EL (cell line): ENCODE measurements at regions not wholly inside any gene's neighbourhood (a gene's known extent, or its start where the extent isn't known, plus 50 kb on each side); places are given as distances from the start of the nearest gene placed in this dataset.
A peak's percentile ranks its signal among the peaks of the same experiment; 100 is the strongest.

ENCODE experiments used
- DNase-seq: peaks from one replicate; pipeline ENCODE4 v3.0.0-alpha.2; 2016

DNA sequence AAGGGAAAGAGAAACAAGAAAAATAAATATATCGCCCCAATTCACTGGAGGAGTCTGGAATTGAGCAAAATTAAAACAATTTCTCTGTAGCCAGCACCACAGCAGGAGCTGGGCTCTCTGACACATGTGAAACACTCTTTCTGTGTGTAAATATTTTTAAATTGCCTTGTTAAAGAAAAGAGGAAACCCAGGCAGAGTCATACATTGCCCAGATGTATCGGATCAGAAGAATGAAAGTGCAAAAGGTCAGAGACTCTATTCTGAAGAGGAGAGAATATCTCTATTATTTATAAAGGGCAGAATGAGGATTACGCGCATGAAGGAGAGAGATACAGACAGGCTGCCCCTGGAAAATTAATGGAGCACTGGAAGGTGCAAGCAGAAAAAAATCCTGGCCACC lies 127.0 kb upstream of the MAN1A1 start:
- DNase-seq, result no peak

- no peak for DNase-seq
Measured at GRCh38 chr6:119476024-119476423, 126.5 kb upstream of the MAN1A1 start.

- DNase-seq, result no peak
Measured at GRCh38 chr6:119470893-119471542, 121.5 kb upstream of the MAN1A1 start.

GRCh38 chr6:119467488-119468081 lies 118.0 kb upstream of the MAN1A1 start:
- peak; percentile 44 for DNase-seq

DNA sequence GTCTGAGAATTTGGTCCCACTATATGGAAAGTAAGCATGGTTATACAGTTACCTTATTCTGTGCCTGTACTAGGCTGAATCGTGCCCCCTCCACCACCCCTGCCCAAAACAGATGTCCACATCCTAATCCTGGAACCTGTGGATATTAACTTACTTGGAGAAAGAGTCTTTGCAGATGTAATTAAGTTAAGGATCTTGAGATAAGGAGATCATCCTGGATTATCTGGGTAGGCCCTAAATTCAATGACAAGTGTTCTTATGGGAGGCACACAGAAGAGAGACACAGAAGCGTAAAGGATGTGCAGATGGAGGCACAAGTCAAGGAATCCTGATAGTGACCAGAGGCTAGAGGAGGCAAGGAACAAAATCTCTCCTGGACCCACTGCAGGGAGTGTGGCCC lies 116.7 kb upstream of the MAN1A1 start:
- no peak for DNase-seq

DNA sequence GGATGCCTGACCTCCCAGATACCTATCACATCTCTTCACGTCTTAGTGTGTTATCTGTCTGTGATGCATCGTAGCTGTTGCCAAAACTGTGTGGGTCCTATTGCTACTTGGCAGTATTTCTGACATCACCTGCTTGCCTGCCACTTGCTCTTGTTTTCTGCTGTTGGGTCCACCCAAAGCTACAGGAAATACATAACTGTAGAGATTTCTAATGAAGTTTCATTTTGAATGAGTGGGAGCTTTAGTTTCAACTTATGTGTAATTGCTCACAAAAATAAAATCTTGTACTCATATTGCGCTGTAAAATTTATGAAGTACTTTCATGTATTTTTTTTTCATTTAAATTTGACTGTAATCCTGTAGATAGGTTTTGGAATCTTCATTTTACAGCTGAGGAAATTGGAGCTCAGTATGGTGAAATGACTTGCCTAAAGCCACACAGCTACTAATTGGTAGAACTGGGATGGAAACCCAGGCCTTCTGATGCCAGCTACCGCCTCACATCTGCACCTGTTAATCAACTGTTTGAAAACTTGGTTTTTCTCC lies 113.6 kb upstream of the MAN1A1 start:
- no peak for DNase-seq

GRCh38 chr6:119461187-119461586 lies 111.6 kb upstream of the MAN1A1 start:
- no peak for DNase-seq

- no peak for DNase-seq
Measured at GRCh38 chr6:119459207-119459974, 109.8 kb upstream of the MAN1A1 start.

GRCh38 chr6:119454714-119455113 lies 105.2 kb upstream of the MAN1A1 start:
- DNase-seq, result no peak

DNA sequence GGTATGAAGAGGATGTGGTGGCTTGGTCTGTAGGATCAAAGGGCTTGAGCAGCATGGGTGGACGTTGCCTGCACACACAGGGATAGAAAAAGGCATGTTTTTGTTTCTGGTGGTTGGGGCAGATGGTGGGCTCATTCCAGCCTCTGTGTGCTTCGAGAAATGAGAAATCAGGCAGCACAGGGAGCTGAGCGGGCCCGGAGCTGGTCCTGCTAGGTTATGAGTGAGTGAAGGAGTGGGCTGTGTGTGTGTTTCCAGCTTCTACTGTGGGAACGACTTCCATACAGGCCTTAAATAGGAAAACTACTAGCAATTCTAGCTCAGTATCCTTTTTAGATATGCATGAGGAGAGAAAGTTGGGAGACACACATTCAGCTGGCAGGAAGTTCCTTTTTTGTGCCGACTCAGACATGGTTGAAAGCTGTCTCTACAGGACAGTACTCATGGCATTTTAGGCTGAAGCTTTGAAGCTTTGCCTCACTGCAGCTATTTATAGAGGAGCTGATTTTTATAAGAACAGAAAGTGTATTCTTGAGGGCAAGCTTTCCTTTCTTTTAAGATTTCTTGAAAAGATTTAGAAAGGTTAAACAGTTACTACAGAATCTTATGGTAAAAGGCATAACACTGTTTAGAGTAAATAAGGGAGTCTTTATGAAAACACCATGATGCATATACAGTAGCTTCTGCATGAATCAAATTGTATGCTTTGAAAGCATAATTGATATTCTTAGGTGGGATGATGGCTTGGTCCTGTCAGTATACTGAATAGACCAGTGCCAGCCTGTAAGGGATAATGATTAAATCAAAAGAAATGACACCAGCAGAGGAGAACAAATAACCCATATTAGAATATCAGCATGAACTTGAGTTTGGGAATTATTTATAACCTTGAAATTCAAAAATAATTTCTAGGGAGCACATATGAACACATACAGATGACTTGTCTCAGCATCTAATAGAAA lies 104.0 kb upstream of the MAN1A1 start:
- DNase-seq, result no peak

GRCh38 chr6:119449331-119450156 lies 100.0 kb upstream of the MAN1A1 start:
- DNase-seq, result no peak

GRCh38 chr6:119447921-119448320 lies 98.4 kb upstream of the MAN1A1 start:
- DNase-seq, result no peak

GRCh38 chr6:119446609-119447008 lies 97.0 kb upstream of the MAN1A1 start:
- peak; percentile 41 for DNase-seq

DNA sequence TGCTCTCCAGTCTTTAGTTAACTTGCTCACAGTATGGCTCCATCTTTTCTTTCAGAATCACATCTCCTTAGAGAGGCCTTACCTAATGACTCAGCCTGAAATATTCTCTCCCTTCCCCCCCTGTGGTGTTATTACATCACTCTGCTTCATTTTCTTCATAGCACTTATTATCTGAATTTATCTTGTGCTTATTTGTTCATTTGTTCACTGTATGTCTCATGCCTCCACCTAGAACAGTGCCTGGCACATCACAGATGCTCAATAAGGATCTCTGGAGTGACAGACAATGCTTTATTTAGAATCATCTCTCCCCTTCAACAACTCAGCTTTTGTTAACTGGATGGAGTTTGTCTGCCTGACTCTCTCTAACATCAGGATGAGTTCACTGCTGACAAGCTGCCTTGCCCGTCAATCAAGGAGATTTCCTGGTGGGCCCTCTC lies 96.6 kb upstream of the MAN1A1 start:
- DNase-seq, result peak; percentile 52

- DNase-seq, result no peak
Measured at GRCh38 chr6:119445666-119446065, 96.1 kb upstream of the MAN1A1 start.

DNA sequence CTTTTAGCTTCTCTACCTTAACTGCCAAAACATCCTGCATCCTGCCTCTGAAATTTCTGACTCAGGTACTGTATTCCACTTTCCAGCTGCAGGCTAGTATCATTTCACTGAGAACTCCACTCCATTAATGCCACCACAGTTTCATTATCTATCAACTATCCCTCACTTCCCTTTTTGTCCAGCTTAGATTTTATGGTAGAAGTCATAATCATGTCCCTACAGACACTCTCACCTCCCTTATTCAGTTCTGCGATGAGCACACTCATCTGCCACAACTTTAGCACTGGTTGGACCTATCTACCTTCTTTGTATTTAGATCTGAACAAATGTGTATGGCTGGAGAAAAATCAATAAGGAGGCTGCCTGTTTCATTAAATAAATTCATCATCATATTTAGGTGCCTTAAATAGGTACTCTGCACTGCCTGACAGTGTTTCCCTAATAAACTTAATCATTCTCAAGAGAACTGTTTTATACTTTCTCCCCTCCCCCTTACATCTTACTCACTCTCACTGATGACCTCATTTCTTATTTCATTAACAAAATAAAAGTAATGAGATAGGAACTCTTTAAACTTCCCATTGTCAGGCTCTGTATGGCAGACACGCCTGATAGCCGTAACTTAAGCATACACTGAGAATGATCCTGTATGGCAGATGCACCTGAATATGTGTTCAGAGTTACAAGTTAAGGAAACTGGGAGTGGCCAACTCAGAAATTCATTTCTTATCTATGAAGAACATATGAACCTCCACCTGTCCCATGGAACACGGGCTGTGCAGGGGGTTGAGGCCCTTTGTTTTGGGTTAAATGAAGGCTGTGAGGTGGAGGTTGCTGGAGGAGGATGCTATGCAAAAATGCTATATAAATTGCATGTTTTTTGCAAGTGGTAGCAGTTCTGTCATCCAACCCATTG lies 95.3 kb upstream of the MAN1A1 start:
- no peak for DNase-seq

DNA sequence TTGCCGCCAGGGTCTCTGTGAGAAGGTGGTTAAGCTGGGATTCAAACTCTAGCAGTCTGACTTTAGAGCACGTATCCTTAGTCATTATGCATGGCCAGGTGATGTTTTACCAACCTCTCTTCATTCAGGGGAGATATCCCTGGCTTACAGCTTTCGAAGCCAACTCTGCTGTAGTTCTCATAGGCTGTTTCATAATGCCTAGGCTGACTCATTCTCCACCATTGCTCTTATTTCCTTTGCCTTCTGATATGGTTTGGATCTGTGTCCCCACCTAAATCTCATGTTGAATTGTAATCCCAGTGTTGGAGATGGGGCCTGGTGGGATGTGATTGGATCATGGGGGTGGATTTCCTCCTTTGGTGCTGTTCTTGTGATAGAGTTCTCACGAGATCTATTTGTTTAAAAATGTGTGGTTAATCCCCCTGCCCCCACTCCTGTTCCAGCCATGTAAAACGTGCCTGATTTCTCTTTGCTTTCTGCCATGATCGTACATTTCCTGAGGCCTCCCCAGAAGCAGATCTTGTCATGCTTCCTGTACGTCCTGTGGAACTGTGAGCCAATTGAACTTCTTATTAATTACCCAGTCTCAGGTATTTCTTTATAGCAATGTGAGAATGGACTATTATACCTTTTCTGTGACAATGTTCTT lies 94.6 kb upstream of the MAN1A1 start:
- DNase-seq, result no peak

- DNase-seq, result no peak
Measured at GRCh38 chr6:119442776-119443184, 93.2 kb upstream of the MAN1A1 start.

DNA sequence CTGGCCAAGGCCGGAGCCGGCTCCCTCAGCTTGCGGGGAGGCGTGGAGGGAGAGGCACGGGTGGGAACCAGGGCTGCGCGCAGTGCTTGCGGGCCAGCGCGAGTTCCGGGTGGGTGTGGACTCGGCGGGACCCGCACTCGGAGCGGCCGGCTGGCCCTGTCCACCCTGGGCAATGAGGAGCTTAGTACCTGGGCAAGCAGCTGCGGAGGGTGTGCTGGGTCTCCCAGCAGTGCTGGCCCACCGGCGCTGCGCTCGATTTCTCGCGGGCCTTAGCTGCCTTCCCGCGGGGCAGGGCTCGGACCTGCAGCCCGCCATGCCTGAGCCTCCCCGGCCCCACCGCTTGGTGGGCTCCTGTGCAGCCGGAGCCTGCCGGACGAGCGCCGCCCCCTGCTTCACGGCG lies 91.4 kb upstream of the MAN1A1 start:
- no peak for DNase-seq

GRCh38 chr6:119436583-119436982 lies 87.0 kb upstream of the MAN1A1 start:
- no peak for DNase-seq
